ENCODE measurements at regions not wholly inside any gene's neighbourhood (a gene's known extent, or its start where the extent isn't known, plus 50 kb on each side); places are given as distances from the start of the nearest gene placed in this dataset.

GRCh38 chr10:80697926-80698325 lies 160.2 kb downstream of the SH2D4B start:
- TF ChIP-seq CSDC2 (CRISPR knock-in tag; IDR thresholded peaks at IDR 0.05) (no peak), TCF4 (CRISPR knock-in tag; IDR thresholded peaks at IDR 0.05; ENCODE audit: borderline replicate concordance) (no peak), OSR1 (CRISPR knock-in tag; IDR thresholded peaks at IDR 0.05) (no peak), POU6F1 (CRISPR knock-in tag; IDR thresholded peaks at IDR 0.05; ENCODE audit: borderline replicate concordance, low read depth) (no peak), ARNTL (CRISPR knock-in tag; IDR thresholded peaks at IDR 0.05; ENCODE audit: borderline replicate concordance, low read depth) (no peak), ZNF8 (CRISPR knock-in tag; IDR thresholded peaks at IDR 0.05) (no peak), GLIS3 (CRISPR knock-in tag; IDR thresholded peaks at IDR 0.05) (no peak), ZNF565 (CRISPR knock-in tag; conservative IDR thresholded peaks at IDR 0.05; ENCODE audit: low read depth) (no peak), ISL1 (CRISPR knock-in tag; IDR thresholded peaks at IDR 0.05) (no peak), RARB (CRISPR knock-in tag; IDR thresholded peaks at IDR 0.05) (no peak)
- no peak for ATAC-seq

GRCh38 chr10:80699602-80700039 lies 161.9 kb downstream of the SH2D4B start:
- peak; percentile 93 for ATAC-seq
- TF ChIP-seq POU6F1 (CRISPR knock-in tag; IDR thresholded peaks at IDR 0.05; ENCODE audit: borderline replicate concordance, low read depth), result no peak

GRCh38 chr10:80700252-80700651 lies 162.6 kb downstream of the SH2D4B start:
- ATAC-seq, result no peak
- TF ChIP-seq TOX (CRISPR knock-in tag; IDR thresholded peaks at IDR 0.05; ENCODE audit: borderline replicate concordance) (no peak), CSRNP3 (CRISPR knock-in tag; IDR thresholded peaks at IDR 0.05) (no peak), ZFP30 (CRISPR knock-in tag; IDR thresholded peaks at IDR 0.05) (no peak), POU6F1 (CRISPR knock-in tag; IDR thresholded peaks at IDR 0.05; ENCODE audit: borderline replicate concordance, low read depth) (no peak), ZC3H10 (CRISPR knock-in tag; IDR thresholded peaks at IDR 0.05) (no peak), SNAI2 (CRISPR knock-in tag; IDR thresholded peaks at IDR 0.05) (no peak)

GRCh38 chr10:80700760-80701444 lies 163.2 kb downstream of the SH2D4B start:
- no peak for ATAC-seq
- no peak for TF ChIP-seq ISL1 (CRISPR knock-in tag; IDR thresholded peaks at IDR 0.05)

- no peak for TF ChIP-seq BACH2 (CRISPR knock-in tag; IDR thresholded peaks at IDR 0.05; ENCODE audit: borderline replicate concordance)
- no peak for TF ChIP-seq ESRRG (CRISPR knock-in tag; IDR thresholded peaks at IDR 0.05)
- no peak for TF ChIP-seq TSHZ2 (CRISPR knock-in tag; IDR thresholded peaks at IDR 0.05)
- no peak for TF ChIP-seq CSDC2 (CRISPR knock-in tag; IDR thresholded peaks at IDR 0.05)
- TF ChIP-seq POU6F1 (CRISPR knock-in tag; IDR thresholded peaks at IDR 0.05; ENCODE audit: borderline replicate concordance, low read depth), result no peak
- no peak for TF ChIP-seq PATZ1 (CRISPR knock-in tag; IDR thresholded peaks at IDR 0.05; ENCODE audit: borderline replicate concordance)
- no peak for TF ChIP-seq TCF4 (CRISPR knock-in tag; IDR thresholded peaks at IDR 0.05; ENCODE audit: borderline replicate concordance)
- no peak for TF ChIP-seq ZNF70 (CRISPR knock-in tag; IDR thresholded peaks at IDR 0.05)
- no peak for ATAC-seq
Measured at GRCh38 chr10:80701706-80702105, 164.0 kb downstream of the SH2D4B start.
